GM12892 (cell line): ENCODE measurements at regions not wholly inside any gene's neighbourhood (a gene's known extent, or its start where the extent isn't known, plus 50 kb on each side); places are given as distances from the start of the nearest gene placed in this dataset.

Experiments
- POLR2A ChIP-seq: IDR thresholded peaks from 2 replicates; pipeline ENCODE4 v1.6.1; 2011; ENCODE audit warnings: low read depth, low read length, control low read depth
- POLR2AphosphoS5 ChIP-seq: IDR thresholded peaks from 2 replicates; pipeline ENCODE4 v1.6.1; 2011; ENCODE audit warnings: low read depth, low read length, control low read depth

DNA sequence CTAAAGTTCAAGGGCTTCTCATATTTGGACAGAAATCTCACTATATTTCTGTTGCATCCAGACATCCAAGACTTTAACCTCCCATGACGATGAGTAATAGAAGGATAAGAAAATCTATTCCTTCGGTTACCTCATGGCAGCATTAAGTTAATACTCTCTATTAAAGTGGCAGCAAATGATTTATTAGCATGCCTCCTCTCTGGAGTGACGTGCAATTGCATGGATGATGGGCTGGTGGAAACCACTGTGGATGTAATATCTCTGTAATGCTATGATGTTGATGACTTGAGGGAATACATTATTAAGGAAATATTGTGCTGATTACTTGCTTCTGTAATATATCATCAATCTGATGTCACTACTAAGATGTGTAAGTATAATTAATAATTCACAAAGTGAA lies 336.8 kb downstream of the DSEL start:
- no peak for TF ChIP-seq POLR2A
- no peak for TF ChIP-seq POLR2AphosphoS5
